ENCODE measurements at regions not wholly inside any gene's neighbourhood (a gene's known extent, or its start where the extent isn't known, plus 50 kb on each side); places are given as distances from the start of the nearest gene placed in this dataset.

GRCh38 chr10:78760463-78761310 is 308.1 kb upstream of the ZMIZ1 start:
- intact Hi-C loops (cut with DNase I) = no loop called here
- no peak for ATAC-seq

GRCh38 chr10:78761311-78761781 is 307.4 kb upstream of the ZMIZ1 start:
- no peaks in the 10 kb centered on the region for H3K9me3 ChIP-seq
- DNase-seq = no peak
- no peak overlapping the region for H3K4me3 ChIP-seq
- no peak for ATAC-seq
- no peaks in the 10 kb centered on the region for H3K27me3 ChIP-seq
- TF ChIP-seq CTCF (IDR thresholded peaks at IDR 0.05) = no peak
- H3K36me3 ChIP-seq = no peaks in the 10 kb centered on the region
- WGBS, 2 donors = 95 to 98% methylated on average over 12 of the region's 12 CpGs
- H3K27ac ChIP-seq = no peak overlapping the region
- peaks cover 3 to 42% (median 30%) of the 10 kb centered on the region in 9 donors for H3K4me1 ChIP-seq
- intact Hi-C loops (cut with DNase I) = no loop called here

More at GRCh38 chr10:78760463-78761310, 308.1 kb upstream of the ZMIZ1 start:
- H3K4me1 ChIP-seq = peaks cover 4 to 49% (median 31%) of the 10 kb centered on the region in 9 donors
- H3K27ac ChIP-seq = no peak overlapping the region
- no peaks in the 10 kb centered on the region for H3K36me3 ChIP-seq
- DNase-seq = no peak
- WGBS, 2 donors = 96% methylated on average over 8 of the region's 8 CpGs
- no peaks in the 10 kb centered on the region for H3K9me3 ChIP-seq
- no peak for TF ChIP-seq CTCF (IDR thresholded peaks at IDR 0.05)
- H3K27me3 ChIP-seq = no peaks in the 10 kb centered on the region
- H3K4me3 ChIP-seq = no peak overlapping the region

GRCh38 chr10:78762086-78762630 is 306.6 kb upstream of the ZMIZ1 start:
- Histone ChIP-seq H3K4me3 (no peak overlapping the region), H3K27ac (peak overlapping the region in 2 of 10 donors; percentile 1 to 86), H3K9me3 (no peaks in the 10 kb centered on the region), H3K36me3 (no peaks in the 10 kb centered on the region), H3K27me3 (no peaks in the 10 kb centered on the region), H3K4me1 (peaks cover 0 to 34% (median 22%) of the 10 kb centered on the region in 9 donors)
- intact Hi-C loops (cut with DNase I) = no loop called here
- DNase-seq = no peak
- no peak for TF ChIP-seq CTCF (IDR thresholded peaks at IDR 0.05)
- ATAC-seq = no peak
- 92 to 96% methylated on average over 7 of the region's 7 CpGs for whole genome bisulfite sequencing, 2 donors

GRCh38 chr10:78763234-78763633 is 305.5 kb upstream of the ZMIZ1 start:
- DNase-seq (no peak), ATAC-seq (no peak)
- intact Hi-C loops (cut with DNase I) = no loop called here
- Histone ChIP-seq H3K4me1 (peaks cover 0 to 23% (median 13%) of the 10 kb centered on the region in 9 donors), H3K27me3 (no peaks in the 10 kb centered on the region), H3K36me3 (no peaks in the 10 kb centered on the region), H3K27ac (peak overlapping the region in 7 of 10 donors; percentile 14 to 86 (median 70)), H3K9me3 (no peaks in the 10 kb centered on the region), H3K4me3 (no peak overlapping the region)
- TF ChIP-seq CTCF (IDR thresholded peaks at IDR 0.05) = no peak
- 77 to 81% methylated on average over 6 of the region's 6 CpGs for WGBS, 2 donors
